GM18951 (cell line): ENCODE measurements at regions not wholly inside any gene's neighbourhood (a gene's known extent, or its start where the extent isn't known, plus 50 kb on each side); places are given as distances from the start of the nearest gene placed in this dataset.

Source experiments
- POLR2A ChIP-seq: IDR thresholded peaks from 4 replicates; pipeline ENCODE4 v1.6.1; 2011; ENCODE audit warnings: mild to moderate bottlenecking; ENCODE audit not compliant: insufficient read length, insufficient read depth; ENCODE audit errors: extremely low read depth
- in situ Hi-C: fragments of 300-500 bp; cut with MboI; formaldehyde crosslinking; loops from one replicate; pipeline ENCODE4 v1.12.0; 2022; ENCODE audit warnings: low sequenced_read_pairs, mixed read lengths, inconsistent platforms; ENCODE audit not compliant: unreplicated experiment

DNA sequence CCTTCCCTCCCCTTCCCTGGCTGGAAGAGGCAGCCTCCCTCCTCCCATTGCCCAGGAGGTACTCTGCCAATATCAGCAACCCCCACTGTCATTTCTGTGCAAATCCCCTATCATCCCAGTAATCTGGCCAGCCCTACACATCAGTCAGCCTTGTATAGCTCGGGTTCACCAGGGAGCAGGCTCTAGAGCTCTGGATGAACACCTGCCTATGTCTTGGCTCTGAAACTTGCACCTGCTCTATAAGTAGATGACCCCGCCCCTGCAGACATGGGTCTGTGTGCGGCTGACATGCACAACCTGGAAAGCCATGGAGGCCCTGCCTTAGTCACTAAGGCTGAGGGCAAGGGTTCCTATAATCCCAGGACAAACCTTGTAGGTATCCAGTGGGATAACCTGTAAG is 1042.9 kb downstream of the UQCRFS1 start:
- in situ Hi-C loops = no loop called here
- TF ChIP-seq POLR2A = no peak

DNA sequence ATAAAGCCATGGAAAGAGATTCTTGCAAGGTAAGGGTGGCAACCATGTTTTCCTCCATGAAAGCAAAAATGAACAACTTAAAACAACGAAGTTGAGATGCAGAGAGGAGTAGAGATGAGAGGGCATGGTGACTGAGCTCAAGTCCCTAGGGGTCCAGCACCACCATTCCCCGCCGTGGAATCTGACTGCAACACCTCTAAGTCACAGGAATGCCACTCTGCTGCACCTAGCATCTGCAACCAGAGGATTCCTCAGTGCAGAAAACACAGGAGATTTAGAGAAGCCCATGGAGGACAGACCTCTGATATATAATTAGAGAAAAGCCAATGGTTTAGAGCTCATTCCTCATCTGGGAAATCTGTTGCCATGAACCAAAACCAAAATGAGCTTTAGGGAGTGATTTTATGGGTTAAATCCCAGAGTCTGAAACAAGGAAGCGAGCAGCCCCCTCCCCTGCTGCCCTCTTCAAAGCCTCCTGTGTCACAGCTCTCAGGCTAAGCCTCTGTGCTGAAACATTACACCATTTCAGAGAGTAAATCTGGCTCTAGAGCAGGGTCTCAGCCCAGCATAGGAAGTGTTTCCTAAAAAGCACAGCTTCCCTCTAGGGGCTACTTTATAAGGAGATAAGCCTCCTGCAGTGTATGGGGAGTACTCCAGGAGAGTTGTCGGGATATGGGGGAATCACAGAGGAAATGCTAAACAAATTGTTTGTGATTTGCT is 1043.6 kb downstream of the UQCRFS1 start:
- in situ Hi-C loops = no loop called here

GRCh38 chr19:28168557-28168956 is 1044.4 kb downstream of the UQCRFS1 start:
- in situ Hi-C loops = no loop called here
- TF ChIP-seq POLR2A = no peak

More for the DNA sequence above, 1043.6 kb downstream of the UQCRFS1 start:
- no peak for TF ChIP-seq POLR2A

GRCh38 chr19:28166025-28166424 is 1046.9 kb downstream of the UQCRFS1 start:
- in situ Hi-C loops = no loop called here
- no peak for TF ChIP-seq POLR2A

DNA sequence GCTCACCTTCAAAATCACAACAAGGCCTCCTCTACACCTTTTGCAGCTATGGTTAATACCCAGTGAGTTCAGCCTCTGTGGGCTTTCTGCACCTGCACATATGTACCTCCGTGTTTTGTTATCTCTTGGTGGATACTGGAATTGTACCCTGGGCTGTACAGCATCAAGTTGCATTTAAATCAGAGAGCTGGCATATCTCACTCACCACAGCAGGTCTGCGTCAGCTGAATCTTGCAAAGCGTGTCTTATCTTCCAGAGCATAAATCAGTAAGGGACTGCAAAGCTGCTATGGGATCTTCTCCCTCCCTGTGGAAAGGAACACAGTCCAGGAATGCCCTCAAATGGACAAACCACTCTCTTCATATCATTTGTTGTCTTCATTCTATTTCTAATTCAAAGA is 1048.7 kb downstream of the UQCRFS1 start:
- in situ Hi-C loops = no loop called here

GRCh38 chr19:28159065-28159464 is 1053.9 kb downstream of the UQCRFS1 start:
- in situ Hi-C loops = no loop called here
- TF ChIP-seq POLR2A = no peak

More for the DNA sequence above, 1048.7 kb downstream of the UQCRFS1 start:
- TF ChIP-seq POLR2A = no peak

DNA sequence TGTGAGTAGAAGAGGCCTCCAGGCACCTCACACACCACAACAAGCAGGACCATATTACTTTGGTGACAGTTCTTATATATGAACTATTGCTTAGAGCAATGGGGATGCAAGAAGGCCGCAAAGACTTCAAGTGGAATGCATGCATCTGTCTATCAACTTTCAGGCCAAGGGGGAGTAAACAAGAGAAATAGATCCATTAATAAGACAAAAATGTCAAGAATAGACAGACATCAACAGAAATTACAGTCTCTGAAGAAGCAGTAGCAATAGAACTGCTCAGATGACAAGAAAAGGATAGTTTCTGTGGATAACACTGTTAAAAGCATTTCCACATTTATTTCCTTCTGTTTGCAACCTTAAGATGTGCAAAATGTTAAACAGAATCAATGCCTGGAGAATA is 1057.7 kb downstream of the UQCRFS1 start:
- no peak for TF ChIP-seq POLR2A
- in situ Hi-C loops = no loop called here

DNA sequence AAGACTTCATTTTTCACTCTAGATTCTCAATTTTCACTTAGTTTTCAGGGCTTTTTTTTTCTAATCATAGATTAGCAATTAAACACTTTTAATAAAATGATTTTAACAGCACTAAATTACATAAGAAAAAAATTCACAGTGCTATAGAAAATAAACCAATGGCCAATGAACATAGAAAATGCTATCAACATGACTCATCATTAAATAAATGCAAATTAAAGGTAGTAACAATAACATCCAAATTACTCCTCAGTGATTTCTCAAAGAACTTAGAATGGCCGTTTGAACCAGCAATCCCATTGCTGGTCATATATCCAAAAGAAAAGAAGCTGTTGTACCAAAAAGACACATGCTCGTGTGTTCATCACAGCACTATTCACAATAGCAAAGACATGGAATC is 1058.9 kb downstream of the UQCRFS1 start:
- TF ChIP-seq POLR2A = no peak
- in situ Hi-C loops = no loop called here

DNA sequence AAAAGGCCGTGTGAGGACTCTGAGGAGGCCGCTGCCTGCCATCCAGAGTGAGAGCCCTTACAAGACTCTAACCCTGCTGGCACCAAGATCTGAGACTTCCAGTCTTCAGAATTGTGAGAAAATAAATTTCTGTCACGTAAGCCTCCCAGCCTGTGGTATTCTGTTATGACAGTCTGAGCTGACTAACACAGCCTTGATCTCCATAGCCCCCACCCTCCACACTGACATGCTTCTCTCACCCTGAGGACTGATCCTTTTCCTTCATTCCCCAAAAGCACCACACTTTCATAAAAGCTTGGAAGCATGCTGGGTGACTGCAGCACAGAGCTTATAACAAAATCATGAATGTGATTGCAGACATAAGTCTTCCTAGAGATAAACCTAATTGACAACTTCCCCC is 1059.8 kb downstream of the UQCRFS1 start:
- in situ Hi-C loops = no loop called here
- no peak for TF ChIP-seq POLR2A

- in situ Hi-C loops = no loop called here
Observed at GRCh38 chr19:28152195-28152594, 1060.8 kb downstream of the UQCRFS1 start.

DNA sequence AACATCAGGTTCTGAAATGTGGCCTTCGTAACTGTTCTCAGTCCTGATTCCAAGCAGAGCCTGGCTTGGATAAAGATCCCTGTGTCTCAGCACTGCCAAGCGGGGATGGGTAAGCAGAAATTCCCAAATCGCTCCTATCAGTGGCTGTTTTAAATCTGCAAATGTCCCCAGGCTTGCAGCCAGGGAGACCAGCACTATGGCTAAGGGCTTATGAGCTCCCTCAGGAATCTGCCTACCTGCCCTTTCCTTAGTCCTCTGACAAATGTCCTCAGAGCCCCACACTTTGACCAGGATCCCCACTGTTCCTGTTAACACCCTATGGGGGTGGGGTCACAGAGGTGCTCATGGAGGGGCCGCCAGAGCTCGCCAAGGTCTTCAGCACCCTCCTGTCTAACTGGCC is 1062.8 kb downstream of the UQCRFS1 start:
- TF ChIP-seq POLR2A = no peak
- in situ Hi-C loops = no loop called here

More at GRCh38 chr19:28152195-28152594, 1060.8 kb downstream of the UQCRFS1 start:
- TF ChIP-seq POLR2A = no peak

GRCh38 chr19:28148554-28148953 is 1064.4 kb downstream of the UQCRFS1 start:
- no peak for TF ChIP-seq POLR2A

GRCh38 chr19:28142258-28142657 is 1070.7 kb downstream of the UQCRFS1 start:
- in situ Hi-C loops = no loop called here
- no peak for TF ChIP-seq POLR2A

More at GRCh38 chr19:28148554-28148953, 1064.4 kb downstream of the UQCRFS1 start:
- in situ Hi-C loops = no loop called here

GRCh38 chr19:28140201-28140600 is 1072.8 kb downstream of the UQCRFS1 start:
- in situ Hi-C loops = no loop called here
- no peak for TF ChIP-seq POLR2A
